ENCODE measurements at regions not wholly inside any gene's neighbourhood (a gene's known extent, or its start where the extent isn't known, plus 50 kb on each side); places are given as distances from the start of the nearest gene placed in this dataset.

- H3K4me1 ChIP-seq (ENCODE audit: control insufficient read depth, insufficient read depth, low read length) = no peaks in the 10 kb centered on the region
- Mint-ChIP-seq H3K4me1 (no peaks in the 10 kb centered on the region), H3K4me3 (no peak overlapping the region), H3K36me3 (ENCODE audit: low read depth) (no peaks in the 10 kb centered on the region), H3K27ac (no peak overlapping the region), H3K27me3 (ENCODE audit: insufficient read depth) (no peaks in the 10 kb centered on the region), H3K9me3 (peaks cover 4% of the 10 kb centered on the region)
- no peaks in the 10 kb centered on the region for H3K36me3 ChIP-seq (ENCODE audit: control insufficient read depth, insufficient read depth, low read length)
- WGBS, 2 experiments (ENCODE audit: insufficient coverage in 1 of 2, insufficient read length in 1 of 2) = 93 to 99% methylated on average over 4 to 5 of the region's 5 CpGs
- no peaks in the 10 kb centered on the region for H3K27me3 ChIP-seq (ENCODE audit: control insufficient read depth, insufficient read depth, low read length, poor library complexity, severe bottlenecking)
- TF ChIP-seq, protein P1, sequence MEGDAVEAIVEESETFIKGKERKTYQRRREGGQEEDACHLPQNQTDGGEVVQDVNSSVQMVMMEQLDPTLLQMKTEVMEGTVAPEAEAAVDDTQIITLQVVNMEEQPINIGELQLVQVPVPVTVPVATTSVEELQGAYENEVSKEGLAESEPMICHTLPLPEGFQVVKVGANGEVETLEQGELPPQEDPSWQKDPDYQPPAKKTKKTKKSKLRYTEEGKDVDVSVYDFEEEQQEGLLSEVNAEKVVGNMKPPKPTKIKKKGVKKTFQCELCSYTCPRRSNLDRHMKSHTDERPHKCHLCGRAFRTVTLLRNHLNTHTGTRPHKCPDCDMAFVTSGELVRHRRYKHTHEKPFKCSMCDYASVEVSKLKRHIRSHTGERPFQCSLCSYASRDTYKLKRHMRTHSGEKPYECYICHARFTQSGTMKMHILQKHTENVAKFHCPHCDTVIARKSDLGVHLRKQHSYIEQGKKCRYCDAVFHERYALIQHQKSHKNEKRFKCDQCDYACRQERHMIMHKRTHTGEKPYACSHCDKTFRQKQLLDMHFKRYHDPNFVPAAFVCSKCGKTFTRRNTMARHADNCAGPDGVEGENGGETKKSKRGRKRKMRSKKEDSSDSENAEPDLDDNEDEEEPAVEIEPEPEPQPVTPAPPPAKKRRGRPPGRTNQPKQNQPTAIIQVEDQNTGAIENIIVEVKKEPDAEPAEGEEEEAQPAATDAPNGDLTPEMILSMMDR (conservative IDR thresholded peaks at IDR 0.05) = no peak
- no peak overlapping the region for H3K27ac ChIP-seq (ENCODE audit: low read depth, low read length)
- no peak for DNase-seq
- H3K4me3 ChIP-seq (ENCODE audit: low read length) = no peak overlapping the region
- H3K9me3 ChIP-seq (ENCODE audit: control insufficient read depth, low read length) = no peaks in the 10 kb centered on the region
- no peak overlapping the region for H3K9ac ChIP-seq (ENCODE audit: extremely low read depth, low read length, poor library complexity, severe bottlenecking)
Observed at GRCh38 chr10:23556727-23557440, 118.0 kb downstream of the OTUD1 start.

GRCh38 chr10:23557777-23558176 is 118.9 kb downstream of the OTUD1 start:
- Histone ChIP-seq H3K9ac (ENCODE audit: extremely low read depth, low read length, poor library complexity, severe bottlenecking) (no peak overlapping the region), H3K27me3 (ENCODE audit: control insufficient read depth, insufficient read depth, low read length, poor library complexity, severe bottlenecking) (no peaks in the 10 kb centered on the region), H3K27ac (ENCODE audit: low read depth, low read length) (no peak overlapping the region), H3K9me3 (ENCODE audit: control insufficient read depth, low read length) (no peaks in the 10 kb centered on the region), H3K36me3 (ENCODE audit: control insufficient read depth, insufficient read depth, low read length) (no peaks in the 10 kb centered on the region), H3K4me3 (ENCODE audit: low read length) (no peak overlapping the region), H3K4me1 (ENCODE audit: control insufficient read depth, insufficient read depth, low read length) (no peaks in the 10 kb centered on the region)
- TF ChIP-seq, protein P1 (conservative IDR thresholded peaks at IDR 0.05) = no peak
- H3K4me3 Mint-ChIP-seq = no peak overlapping the region
- H3K36me3 Mint-ChIP-seq (ENCODE audit: low read depth) = no peaks in the 10 kb centered on the region
- WGBS, 2 experiments (ENCODE audit: insufficient coverage in 1 of 2, insufficient read length in 1 of 2) = 91 to 95% methylated on average over 4 of the region's 4 CpGs
- H3K9me3 Mint-ChIP-seq = peaks cover 12% of the 10 kb centered on the region
- DNase-seq = no peak
- H3K27ac Mint-ChIP-seq = no peak overlapping the region
- no peaks in the 10 kb centered on the region for H3K27me3 Mint-ChIP-seq (ENCODE audit: insufficient read depth)
- no peaks in the 10 kb centered on the region for H3K4me1 Mint-ChIP-seq

DNA sequence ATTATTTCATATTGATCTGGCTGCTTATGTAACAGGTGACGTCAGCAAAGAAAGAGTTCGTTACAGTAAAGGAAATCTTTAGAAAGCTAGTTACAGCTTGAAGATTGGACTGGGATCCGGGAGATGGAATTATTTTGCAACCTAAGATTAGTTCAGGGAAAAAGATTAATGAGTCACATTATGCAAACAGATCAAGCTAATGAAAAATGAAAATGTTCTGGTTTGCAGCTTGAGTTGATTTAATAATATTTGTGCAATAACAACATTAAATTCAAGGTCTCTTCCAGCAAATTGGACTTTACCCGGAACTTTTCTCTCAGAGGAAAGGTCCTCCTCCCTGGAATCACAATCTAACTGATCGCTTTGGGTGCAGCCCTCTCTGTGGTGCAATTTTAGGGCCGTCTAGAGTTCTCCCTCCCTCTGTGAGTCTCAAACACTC is 119.5 kb downstream of the OTUD1 start:
- no peak overlapping the region for H3K4me3 ChIP-seq (ENCODE audit: low read length)
- Mint-ChIP-seq H3K36me3 (ENCODE audit: low read depth) (no peaks in the 10 kb centered on the region), H3K4me1 (no peaks in the 10 kb centered on the region), H3K4me3 (no peak overlapping the region), H3K27me3 (ENCODE audit: insufficient read depth) (no peaks in the 10 kb centered on the region), H3K27ac (no peak overlapping the region), H3K9me3 (peaks cover 12% of the 10 kb centered on the region)
- no peak for DNase-seq
- no peaks in the 10 kb centered on the region for H3K4me1 ChIP-seq (ENCODE audit: control insufficient read depth, insufficient read depth, low read length)
- no peaks in the 10 kb centered on the region for H3K36me3 ChIP-seq (ENCODE audit: control insufficient read depth, insufficient read depth, low read length)
- no peaks in the 10 kb centered on the region for H3K27me3 ChIP-seq (ENCODE audit: control insufficient read depth, insufficient read depth, low read length, poor library complexity, severe bottlenecking)
- WGBS, 2 experiments (ENCODE audit: insufficient coverage in 1 of 2, insufficient read length in 1 of 2) = 85 to 92% methylated on average over 5 to 6 of the region's 6 CpGs
- no peak overlapping the region for H3K27ac ChIP-seq (ENCODE audit: low read depth, low read length)
- no peaks in the 10 kb centered on the region for H3K9me3 ChIP-seq (ENCODE audit: control insufficient read depth, low read length)
- TF ChIP-seq, protein P1 (conservative IDR thresholded peaks at IDR 0.05) = no peak
- no peak overlapping the region for H3K9ac ChIP-seq (ENCODE audit: extremely low read depth, low read length, poor library complexity, severe bottlenecking)

All from endodermal cell (in vitro differentiated cells).